ENCODE measurements at regions not wholly inside any gene's neighbourhood (a gene's known extent, or its start where the extent isn't known, plus 50 kb on each side); places are given as distances from the start of the nearest gene placed in this dataset.

DNA sequence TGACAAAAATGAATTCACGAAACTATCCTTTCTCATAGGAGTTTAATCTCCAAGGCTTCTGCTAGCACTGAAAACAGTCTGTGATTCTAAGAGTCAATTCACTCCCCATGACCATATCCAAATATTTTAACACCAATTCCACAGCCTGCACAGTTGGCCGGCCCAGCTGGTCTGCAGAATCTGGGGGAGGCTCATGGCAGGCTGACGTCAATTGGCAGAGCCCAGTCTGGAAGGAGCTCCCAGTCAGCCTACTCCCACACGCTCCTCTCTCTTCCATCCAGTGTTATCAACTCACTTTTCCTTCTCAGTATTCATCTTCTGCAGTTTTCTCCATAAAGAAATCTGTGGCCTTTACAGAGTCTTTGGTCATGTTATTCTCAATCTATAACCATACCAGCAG lies 111.0 kb downstream of the TBXT start:
- H3K36me3 ChIP-seq: no peaks in the 10 kb centered on the region
- H3K4me3 ChIP-seq: no peak overlapping the region
- H3K9me3 ChIP-seq: no peaks in the 10 kb centered on the region
- intact Hi-C loops (cut with DNase I): no loop called here
- DNase-seq (ENCODE audit: low spot score): no peak
- H3K27me3 ChIP-seq (replicated peaks; ENCODE audit: insufficient read depth): peaks cover 7% of the 10 kb centered on the region
- H3K4me1 ChIP-seq (replicated peaks): no peaks in the 10 kb centered on the region
- TF ChIP-seq POLR2A (IDR thresholded peaks at IDR 0.05) (no peak), POLR2AphosphoS5 (IDR thresholded peaks at IDR 0.05) (no peak)
- TF ChIP-seq, protein P1, sequence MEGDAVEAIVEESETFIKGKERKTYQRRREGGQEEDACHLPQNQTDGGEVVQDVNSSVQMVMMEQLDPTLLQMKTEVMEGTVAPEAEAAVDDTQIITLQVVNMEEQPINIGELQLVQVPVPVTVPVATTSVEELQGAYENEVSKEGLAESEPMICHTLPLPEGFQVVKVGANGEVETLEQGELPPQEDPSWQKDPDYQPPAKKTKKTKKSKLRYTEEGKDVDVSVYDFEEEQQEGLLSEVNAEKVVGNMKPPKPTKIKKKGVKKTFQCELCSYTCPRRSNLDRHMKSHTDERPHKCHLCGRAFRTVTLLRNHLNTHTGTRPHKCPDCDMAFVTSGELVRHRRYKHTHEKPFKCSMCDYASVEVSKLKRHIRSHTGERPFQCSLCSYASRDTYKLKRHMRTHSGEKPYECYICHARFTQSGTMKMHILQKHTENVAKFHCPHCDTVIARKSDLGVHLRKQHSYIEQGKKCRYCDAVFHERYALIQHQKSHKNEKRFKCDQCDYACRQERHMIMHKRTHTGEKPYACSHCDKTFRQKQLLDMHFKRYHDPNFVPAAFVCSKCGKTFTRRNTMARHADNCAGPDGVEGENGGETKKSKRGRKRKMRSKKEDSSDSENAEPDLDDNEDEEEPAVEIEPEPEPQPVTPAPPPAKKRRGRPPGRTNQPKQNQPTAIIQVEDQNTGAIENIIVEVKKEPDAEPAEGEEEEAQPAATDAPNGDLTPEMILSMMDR (IDR thresholded peaks at IDR 0.05): no peak
- H3K27ac ChIP-seq: no peak overlapping the region
- 66% methylated on average over 4 of the region's 4 CpGs for WGBS

DNA sequence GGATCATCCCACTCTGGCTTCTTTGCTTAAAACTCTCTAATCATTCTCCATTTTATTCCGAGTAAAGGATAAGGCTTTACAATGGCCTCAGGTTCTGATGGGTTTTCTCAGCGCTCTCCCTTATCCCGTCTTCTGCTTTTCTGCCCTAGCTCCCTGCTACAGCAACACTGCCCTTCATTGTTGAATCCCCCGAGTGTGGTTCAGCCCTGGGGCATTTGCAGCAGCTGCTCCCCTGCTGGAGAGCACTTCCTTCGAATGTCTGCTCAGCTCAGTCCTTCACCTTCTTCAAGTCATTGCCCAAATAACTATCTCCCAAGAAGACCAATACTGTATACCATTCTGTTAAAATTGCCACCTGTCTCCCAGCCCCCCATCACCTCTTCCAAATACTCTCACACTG lies 111.8 kb downstream of the TBXT start:
- H3K27ac ChIP-seq: no peak overlapping the region
- intact Hi-C loops (cut with DNase I): no loop called here
- WGBS: 78% methylated on average over 5 of the region's 5 CpGs

DNA sequence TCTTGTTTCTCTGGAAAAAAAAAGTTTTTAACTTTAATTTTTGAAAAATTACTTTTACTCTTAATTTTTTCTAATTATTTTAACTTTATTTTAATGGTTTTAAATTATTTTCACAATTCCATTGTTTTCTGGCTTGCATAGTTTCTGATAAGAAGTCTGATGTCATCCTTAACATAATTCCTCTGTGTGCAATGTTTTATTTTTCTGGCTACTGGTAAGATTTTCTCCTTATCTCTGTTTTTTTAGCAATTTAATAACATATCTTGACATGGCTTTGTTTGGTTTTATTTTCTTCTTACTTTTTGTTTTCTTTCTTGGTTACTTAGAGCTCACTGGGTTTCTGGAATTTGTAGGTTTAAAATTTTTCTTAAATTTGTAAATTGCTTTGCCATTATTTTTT lies 114.8 kb downstream of the TBXT start:
- peaks cover 4% of the 10 kb centered on the region for H3K27me3 ChIP-seq (replicated peaks; ENCODE audit: insufficient read depth)
- TF ChIP-seq POLR2A (IDR thresholded peaks at IDR 0.05) (no peak), POLR2AphosphoS5 (IDR thresholded peaks at IDR 0.05) (no peak)
- TF ChIP-seq, protein P1 (IDR thresholded peaks at IDR 0.05): no peak
- no peaks in the 10 kb centered on the region for H3K36me3 ChIP-seq
- H3K4me3 ChIP-seq: no peak overlapping the region
- H3K27ac ChIP-seq: no peak overlapping the region
- no peaks in the 10 kb centered on the region for H3K9me3 ChIP-seq
- intact Hi-C loops (cut with DNase I): no loop called here
- no peak for DNase-seq (ENCODE audit: low spot score)
- H3K4me1 ChIP-seq (replicated peaks): no peaks in the 10 kb centered on the region

More for the DNA sequence above, 111.8 kb downstream of the TBXT start:
- H3K9me3 ChIP-seq: no peaks in the 10 kb centered on the region
- no peaks in the 10 kb centered on the region for H3K36me3 ChIP-seq
- DNase-seq (ENCODE audit: low spot score): no peak
- TF ChIP-seq, protein P1 (IDR thresholded peaks at IDR 0.05): no peak
- TF ChIP-seq POLR2A (IDR thresholded peaks at IDR 0.05): no peak
- no peak for TF ChIP-seq POLR2AphosphoS5 (IDR thresholded peaks at IDR 0.05)
- no peaks in the 10 kb centered on the region for H3K4me1 ChIP-seq (replicated peaks)
- H3K4me3 ChIP-seq: no peak overlapping the region
- H3K27me3 ChIP-seq (replicated peaks; ENCODE audit: insufficient read depth): peaks cover 4% of the 10 kb centered on the region

DNA sequence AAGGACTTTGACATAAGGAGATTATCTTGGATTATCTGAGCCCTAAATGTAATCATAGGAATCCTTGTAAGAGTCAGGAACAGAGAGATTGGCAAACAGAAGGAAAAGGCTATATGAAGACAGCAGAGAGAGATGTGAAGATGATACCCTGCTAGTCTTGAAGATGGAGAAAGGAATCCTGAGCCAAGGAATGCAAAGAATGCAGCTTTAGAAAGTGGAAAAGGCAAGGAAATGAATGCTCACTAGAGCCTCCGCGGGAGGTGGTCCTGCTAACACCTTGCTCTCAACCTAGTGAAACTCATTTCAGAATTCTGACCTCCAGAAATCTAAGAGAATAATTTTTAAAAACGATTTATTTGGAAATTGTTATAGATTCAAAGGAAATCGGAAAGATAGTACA lies 117.1 kb downstream of the TBXT start:
- Histone ChIP-seq H3K4me1 (replicated peaks) (no peaks in the 10 kb centered on the region), H3K36me3 (no peaks in the 10 kb centered on the region), H3K9me3 (no peaks in the 10 kb centered on the region), H3K27me3 (replicated peaks; ENCODE audit: insufficient read depth) (peaks cover 4% of the 10 kb centered on the region), H3K4me3 (no peak overlapping the region), H3K27ac (no peak overlapping the region)
- WGBS: 72% methylated on average over 4 of the region's 4 CpGs
- intact Hi-C loops (cut with DNase I): no loop called here
- TF ChIP-seq POLR2A (IDR thresholded peaks at IDR 0.05) (no peak), POLR2AphosphoS5 (IDR thresholded peaks at IDR 0.05) (no peak)
- TF ChIP-seq, protein P1 (IDR thresholded peaks at IDR 0.05): no peak
- no peak for DNase-seq (ENCODE audit: low spot score)

DNA sequence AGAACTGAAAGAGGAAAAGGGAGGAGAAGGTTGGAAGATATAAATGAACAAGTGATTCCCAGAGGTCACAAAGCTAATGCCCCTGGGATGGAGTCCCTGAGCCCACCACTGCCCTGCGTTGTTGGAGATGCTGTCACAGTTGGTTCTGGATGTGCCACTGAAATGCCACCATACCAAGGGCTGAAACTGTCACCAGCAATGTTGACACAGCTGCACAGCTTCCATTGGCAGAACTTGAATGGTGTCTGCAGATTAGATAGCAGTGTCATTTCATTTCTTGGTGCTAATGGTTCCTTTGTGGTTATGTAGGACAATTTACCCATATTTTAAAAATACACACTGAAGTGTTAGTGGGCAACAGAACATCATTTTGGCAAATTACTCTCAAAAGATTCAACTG lies 120.7 kb downstream of the TBXT start:
- no peaks in the 10 kb centered on the region for H3K9me3 ChIP-seq
- intact Hi-C loops (cut with DNase I): no loop called here
- no peak overlapping the region for H3K27ac ChIP-seq
- TF ChIP-seq, protein P1 (IDR thresholded peaks at IDR 0.05): no peak
- TF ChIP-seq POLR2A (IDR thresholded peaks at IDR 0.05) (no peak), POLR2AphosphoS5 (IDR thresholded peaks at IDR 0.05) (no peak)
- no peaks in the 10 kb centered on the region for H3K36me3 ChIP-seq
- no peaks in the 10 kb centered on the region for H3K4me1 ChIP-seq (replicated peaks)
- DNase-seq (ENCODE audit: low spot score): no peak
- H3K4me3 ChIP-seq: no peak overlapping the region
- WGBS: 70% methylated on average over 1 of the region's 1 CpG
- H3K27me3 ChIP-seq (replicated peaks; ENCODE audit: insufficient read depth): no peaks in the 10 kb centered on the region

Data from prostate gland (tissue), 2 donors.